Keratinocyte (primary cell): ENCODE measurements at regions not wholly inside any gene's neighbourhood (a gene's known extent, or its start where the extent isn't known, plus 50 kb on each side); places are given as distances from the start of the nearest gene placed in this dataset.

Experiments
- EZH2 ChIP-seq: IDR thresholded peaks from one replicate; pipeline ENCODE4 v1.6.1; 2012; ENCODE audit warnings: inconsistent platforms, mild to moderate bottlenecking, low read length, moderate library complexity
- TF ChIP-seq, protein P1 (sequence below), 3 experiments: IDR thresholded peaks in 1 of 3; conservative IDR thresholded peaks in 1 of 3; optimal IDR thresholded peaks in 1 of 3; 2 replicates in 2 of 3; 3 replicates in 1 of 3; pipeline versions ENCODE3 to v1.5.1; 2011; ENCODE audit warnings: low read length in 3 of 3, mild to moderate bottlenecking in 3 of 3, moderate library complexity in 2 of 3, control low read depth in 1 of 3, inconsistent platforms in 1 of 3; ENCODE audit not compliant: insufficient read depth in 2 of 3; ENCODE audit errors: extremely low read depth in 1 of 3

DNA sequence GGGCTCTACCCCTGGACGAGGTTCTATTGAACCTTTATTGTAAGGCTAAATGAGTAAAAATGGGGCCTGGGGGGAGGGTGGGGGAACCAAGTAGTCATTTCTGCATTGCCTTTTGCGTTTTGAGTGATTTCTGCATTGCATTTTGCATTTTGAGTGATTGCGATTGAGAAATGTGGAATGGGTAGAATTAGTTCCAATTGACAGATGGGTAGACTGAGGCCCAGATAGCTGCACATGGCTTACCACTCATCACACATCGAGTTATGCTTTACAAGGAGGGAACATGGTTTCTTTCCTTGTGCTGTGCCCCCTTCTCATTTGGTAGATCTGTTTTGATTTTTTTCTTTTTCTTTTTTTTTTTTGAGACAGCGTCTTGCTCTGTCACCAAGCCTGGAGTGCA lies 858.7 kb downstream of the TYW1 start:
- TF ChIP-seq EZH2: no peak
- TF ChIP-seq, protein P1, sequence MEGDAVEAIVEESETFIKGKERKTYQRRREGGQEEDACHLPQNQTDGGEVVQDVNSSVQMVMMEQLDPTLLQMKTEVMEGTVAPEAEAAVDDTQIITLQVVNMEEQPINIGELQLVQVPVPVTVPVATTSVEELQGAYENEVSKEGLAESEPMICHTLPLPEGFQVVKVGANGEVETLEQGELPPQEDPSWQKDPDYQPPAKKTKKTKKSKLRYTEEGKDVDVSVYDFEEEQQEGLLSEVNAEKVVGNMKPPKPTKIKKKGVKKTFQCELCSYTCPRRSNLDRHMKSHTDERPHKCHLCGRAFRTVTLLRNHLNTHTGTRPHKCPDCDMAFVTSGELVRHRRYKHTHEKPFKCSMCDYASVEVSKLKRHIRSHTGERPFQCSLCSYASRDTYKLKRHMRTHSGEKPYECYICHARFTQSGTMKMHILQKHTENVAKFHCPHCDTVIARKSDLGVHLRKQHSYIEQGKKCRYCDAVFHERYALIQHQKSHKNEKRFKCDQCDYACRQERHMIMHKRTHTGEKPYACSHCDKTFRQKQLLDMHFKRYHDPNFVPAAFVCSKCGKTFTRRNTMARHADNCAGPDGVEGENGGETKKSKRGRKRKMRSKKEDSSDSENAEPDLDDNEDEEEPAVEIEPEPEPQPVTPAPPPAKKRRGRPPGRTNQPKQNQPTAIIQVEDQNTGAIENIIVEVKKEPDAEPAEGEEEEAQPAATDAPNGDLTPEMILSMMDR (optimal IDR thresholded peaks at IDR 0.05 in 1 of 3, IDR thresholded peaks at IDR 0.05 in 1 of 3, conservative IDR thresholded peaks at IDR 0.05 in 1 of 3; ENCODE audit: extremely low read depth in 1 of 3, insufficient read depth in 2 of 3, low read length in 3 of 3): no peak
